HCT116 (cell line): ENCODE measurements at regions not wholly inside any gene's neighbourhood (a gene's known extent, or its start where the extent isn't known, plus 50 kb on each side); places are given as distances from the start of the nearest gene placed in this dataset.

Experiments
- ATAC-seq: fragments of 200-7000 bp; cut with Tn5 transposase; 2 replicates; pipeline ENCODE4 v1.9.1; 2020; ENCODE audit warnings: mild to moderate bottlenecking, moderate library complexity
- BruUV-seq: library from RNA; stranded (reverse); fragments of 400-500 nt; replicated peaks from 2 replicates; lab custom pipeline; 2021; lab: Mats Ljungman, UMichigan
- CTCF ChIA-PET: fragments of 300-600 bp; sonication (Branson Sonifier 250); formaldehyde crosslinking; loops from one replicate; lab custom pipeline; 2021; ENCODE audit warnings: antibody characterized with exemption; lab: Charles Lee
- POLR2A ChIA-PET: fragments of 300-600, 350-600 bp; sonication (Branson Sonifier 250); formaldehyde crosslinking; loops from one replicate; lab custom pipeline; 2021; ENCODE audit warnings: antibody characterized with exemption; lab: Charles Lee
- RAD21 ChIA-PET, 2 experiments: fragments of 300-600 bp; sonication (Branson Sonifier 250); formaldehyde crosslinking; loops; one replicate each; lab custom pipeline; 2023; ENCODE audit warnings: low total read pairs in 2 of 2; ENCODE audit not compliant: uncharacterized antibody in 2 of 2, unreplicated experiment in 2 of 2, low non-redundant PET in 1 of 2; lab: Charles Lee
- DNase-seq: peaks from one replicate; pipeline ENCODE4 v3.0.0-alpha.2; 2010; ENCODE audit warnings: low read depth, low spot score
- H2AFZ ChIP-seq: fragments of 200-600 bp; shearing (Covaris generic), sonication (generic); 2 replicates; pipeline ENCODE4 v1.6.1; 2017; ENCODE audit warnings: low read depth, mixed run types, mixed read lengths, antibody characterized with exemption, low read length; ENCODE audit not compliant: poor library complexity, severe bottlenecking
- H3K27ac ChIP-seq: 2 replicates; pipeline ENCODE4 v1.5.1; 2012; ENCODE audit warnings: low read depth, low read length
- H3K27me3 ChIP-seq: fragments of 200-600 bp; sonication (generic); 2 replicates; pipeline ENCODE4 v1.6.1; 2016; ENCODE audit warnings: mixed run types, low read length, mixed read lengths; ENCODE audit not compliant: insufficient read depth
- H3K36me3 ChIP-seq, 2 experiments: fragments of 200-500 bp in 1 of 2; fragments of 200-600 bp in 1 of 2; sonication (Bioruptor generic) in 1 of 2; sonication (generic) in 1 of 2; 2 replicates each; pipeline versions ENCODE4 v1.5.1 to v1.6.1; 2014 to 2016; ENCODE audit warnings: low read length in 2 of 2, inconsistent platforms in 1 of 2, mixed read lengths in 1 of 2, mixed run types in 1 of 2; ENCODE audit not compliant: insufficient read depth in 2 of 2, control insufficient read depth in 1 of 2
- H3K4me1 ChIP-seq, 2 experiments: fragments of 200-600 bp in 1 of 2; sonication (generic) in 1 of 2; 2 replicates each; pipeline versions ENCODE4 v1.5.1 to v1.6.1; 2012 to 2017; ENCODE audit warnings: low read length in 2 of 2, inconsistent platforms in 1 of 2, mild to moderate bottlenecking in 1 of 2, mixed read lengths in 1 of 2, mixed run types in 1 of 2, moderate library complexity in 1 of 2; ENCODE audit not compliant: insufficient read depth in 2 of 2, control insufficient read depth in 1 of 2
- H3K4me2 ChIP-seq: fragments of 200-600 bp; sonication (generic); 2 replicates; pipeline ENCODE4 v1.6.1; 2017; ENCODE audit warnings: mixed run types, low read length, mixed read lengths
- H3K4me3 ChIP-seq, 2 experiments: fragments of 200-600 bp in 1 of 2; sonication (generic) in 1 of 2; replicated peaks in 1 of 2; 2 replicates each; pipeline ENCODE4 v1.5.1; 2011 to 2016; ENCODE audit warnings: low read length in 2 of 2, control low read depth in 1 of 2, low read depth in 1 of 2, mild to moderate bottlenecking in 1 of 2, mixed read lengths in 1 of 2, mixed run types in 1 of 2
- H3K79me2 ChIP-seq: fragments of 200-600 bp; sonication (generic); 2 replicates; pipeline ENCODE4 v1.6.1; 2017; ENCODE audit warnings: mild to moderate bottlenecking, mixed run types, low read length, moderate library complexity, mixed read lengths; ENCODE audit not compliant: insufficient read depth
- H3K9ac ChIP-seq: fragments of 200-600 bp; sonication (generic); 2 replicates; pipeline ENCODE4 v1.6.1; 2016; ENCODE audit warnings: low read length, mixed read lengths
- H3K9me2 ChIP-seq: fragments of 200-600 bp; sonication (generic), shearing (Covaris generic); 2 replicates; pipeline ENCODE4 v1.6.1; 2017; ENCODE audit warnings: mixed run types, mild to moderate bottlenecking, moderate library complexity; ENCODE audit not compliant: insufficient read depth
- H3K9me3 ChIP-seq, 2 experiments: fragments of 200-500 bp in 1 of 2; fragments of 200-600 bp in 1 of 2; sonication (Bioruptor generic) in 1 of 2; sonication (generic) in 1 of 2; 2 replicates each; pipeline ENCODE4 v1.6.1; 2014 to 2017; ENCODE audit warnings: low read length in 2 of 2, mixed read lengths in 2 of 2, inconsistent platforms in 1 of 2, low read depth in 1 of 2, mild to moderate bottlenecking in 1 of 2, mixed run types in 1 of 2, moderate library complexity in 1 of 2; ENCODE audit not compliant: control insufficient read depth in 1 of 2, insufficient read depth in 1 of 2
- H4K20me1 ChIP-seq: fragments of 200-600 bp; sonication (generic), shearing (Covaris generic); 2 replicates; pipeline ENCODE4 v1.6.1; 2017; ENCODE audit warnings: mixed run types, mild to moderate bottlenecking, moderate library complexity; ENCODE audit not compliant: insufficient read depth
- ATF3 ChIP-seq: IDR thresholded peaks from 2 replicates; pipeline ENCODE4 v1.6.1; 2012
- CBX3 ChIP-seq: IDR thresholded peaks from 2 replicates; pipeline ENCODE4 v1.6.1; 2012; ENCODE audit warnings: low read depth
- EZH2phosphoT487 ChIP-seq: fragments of 200-600 bp; IDR thresholded peaks from 2 replicates; pipeline ENCODE4 v1.6.1; 2018; ENCODE audit warnings: antibody characterized with exemption, borderline replicate concordance
- SP1 ChIP-seq: IDR thresholded peaks from 2 replicates; pipeline ENCODE4 v1.6.1; 2012; ENCODE audit warnings: low read depth
- SRF ChIP-seq: IDR thresholded peaks from 2 replicates; pipeline ENCODE4 v1.6.1; 2012; ENCODE audit warnings: low read depth
- TCF7L2 ChIP-seq: IDR thresholded peaks from 2 replicates; pipeline ENCODE4 v1.7.0; 2011; ENCODE audit warnings: borderline replicate concordance, inconsistent platforms; ENCODE audit not compliant: insufficient read depth, insufficient read length; ENCODE audit errors: extremely low read depth
- YY1 ChIP-seq: IDR thresholded peaks from 2 replicates; pipeline ENCODE4 v1.6.1; 2011; ENCODE audit warnings: low read length, low read depth, moderate library complexity, mild to moderate bottlenecking; ENCODE audit not compliant: insufficient replicate concordance; ENCODE audit errors: extremely low read depth
- ZBTB33 ChIP-seq: IDR thresholded peaks from 2 replicates; pipeline ENCODE4 v1.6.1; 2011; ENCODE audit warnings: mild to moderate bottlenecking, low read length, moderate library complexity; ENCODE audit not compliant: insufficient replicate concordance; ENCODE audit errors: extremely low read depth
- ZFX ChIP-seq: fragments of 450-650 bp; IDR thresholded peaks from 2 replicates; pipeline ENCODE4 v1.6.1; 2017
- intact Hi-C: fragments of 100-400 bp; cut with micrococcal nuclease; formaldehyde crosslinking; loops from 2 replicates; pipeline ENCODE4 v1.10.0; 2022

- Histone ChIP-seq H3K9ac (no peak overlapping the region), H3K4me3 (no peak overlapping the region), H3K27ac (no peak overlapping the region), H3K79me2 (no peaks in the 10 kb centered on the region), H4K20me1 (no peaks in the 10 kb centered on the region), H3K4me2 (no peak overlapping the region), H3K36me3 (no peaks in the 10 kb centered on the region), H3K4me1 (no peaks in the 10 kb centered on the region), H2AFZ (no peak overlapping the region), H3K27me3 (no peaks in the 10 kb centered on the region), H3K9me2 (no peaks in the 10 kb centered on the region), H3K9me3 (no peaks in the 10 kb centered on the region)
- no peak for TF ChIP-seq ATF3
- ChIA-PET CTCF (no interaction called here), RAD21 (no interaction called here), POLR2A (no interaction called here)
- no TSS peak for BruUV-seq
- no peak for DNase-seq
- intact Hi-C loops, result no loop called here
- ATAC-seq, result no peak
Observed at GRCh38 chr5:58281189-58281588, 178.7 kb downstream of the PLK2 start.

DNA sequence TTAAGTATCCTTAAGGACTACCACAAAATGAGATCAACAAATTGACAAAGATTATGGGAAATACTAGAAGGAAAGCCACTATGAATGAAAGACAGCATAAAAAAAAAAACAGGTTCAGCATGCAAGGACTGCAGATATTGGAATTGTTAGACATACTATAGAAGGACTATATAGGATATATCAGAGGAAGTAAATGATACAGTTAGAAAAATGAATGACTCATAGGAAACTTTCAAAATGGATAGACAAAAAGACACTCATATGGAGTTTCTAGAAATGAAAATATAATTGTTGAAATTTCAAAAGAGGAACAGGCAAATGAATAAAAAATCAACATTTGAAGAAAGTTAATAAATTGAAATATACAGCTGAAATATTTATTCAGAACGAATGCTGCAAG, 180.6 kb downstream of the PLK2 start:
- intact Hi-C loops, result no loop called here
- H4K20me1 ChIP-seq, result no peaks in the 10 kb centered on the region
- H3K9me2 ChIP-seq, result no peaks in the 10 kb centered on the region
- POLR2A ChIA-PET, result no interaction called here
- no peak for DNase-seq
- no peak for TF ChIP-seq TCF7L2
- no peak for TF ChIP-seq EZH2phosphoT487
- no peak for TF ChIP-seq CBX3
- no peak for TF ChIP-seq YY1
- TF ChIP-seq SP1, result no peak
- TF ChIP-seq ZFX, result no peak
- TF ChIP-seq SRF, result no peak
- no peak for TF ChIP-seq ZBTB33
- RAD21 ChIA-PET, result no interaction called here
- H3K79me2 ChIP-seq, result no peaks in the 10 kb centered on the region
- H3K36me3 ChIP-seq, result no peaks in the 10 kb centered on the region
- no peak overlapping the region for H3K4me2 ChIP-seq
- no TSS peak for BruUV-seq
- no peak overlapping the region for H2AFZ ChIP-seq
- CTCF ChIA-PET, result interaction anchor here (0.6 kb wide), 1 partner anchor 20 kb away, joined by 4 read pairs; no protein-coding TSS in a partner anchor
- H3K27ac ChIP-seq, result no peak overlapping the region
- ATAC-seq, result no peak
- H3K4me3 ChIP-seq, result no peak overlapping the region
- H3K9me3 ChIP-seq, result no peaks in the 10 kb centered on the region
- H3K4me1 ChIP-seq, result no peaks in the 10 kb centered on the region
- no peaks in the 10 kb centered on the region for H3K27me3 ChIP-seq
- no peak overlapping the region for H3K9ac ChIP-seq
